ENCODE measurements at regions not wholly inside any gene's neighbourhood (a gene's known extent, or its start where the extent isn't known, plus 50 kb on each side); places are given as distances from the start of the nearest gene placed in this dataset.

DNA sequence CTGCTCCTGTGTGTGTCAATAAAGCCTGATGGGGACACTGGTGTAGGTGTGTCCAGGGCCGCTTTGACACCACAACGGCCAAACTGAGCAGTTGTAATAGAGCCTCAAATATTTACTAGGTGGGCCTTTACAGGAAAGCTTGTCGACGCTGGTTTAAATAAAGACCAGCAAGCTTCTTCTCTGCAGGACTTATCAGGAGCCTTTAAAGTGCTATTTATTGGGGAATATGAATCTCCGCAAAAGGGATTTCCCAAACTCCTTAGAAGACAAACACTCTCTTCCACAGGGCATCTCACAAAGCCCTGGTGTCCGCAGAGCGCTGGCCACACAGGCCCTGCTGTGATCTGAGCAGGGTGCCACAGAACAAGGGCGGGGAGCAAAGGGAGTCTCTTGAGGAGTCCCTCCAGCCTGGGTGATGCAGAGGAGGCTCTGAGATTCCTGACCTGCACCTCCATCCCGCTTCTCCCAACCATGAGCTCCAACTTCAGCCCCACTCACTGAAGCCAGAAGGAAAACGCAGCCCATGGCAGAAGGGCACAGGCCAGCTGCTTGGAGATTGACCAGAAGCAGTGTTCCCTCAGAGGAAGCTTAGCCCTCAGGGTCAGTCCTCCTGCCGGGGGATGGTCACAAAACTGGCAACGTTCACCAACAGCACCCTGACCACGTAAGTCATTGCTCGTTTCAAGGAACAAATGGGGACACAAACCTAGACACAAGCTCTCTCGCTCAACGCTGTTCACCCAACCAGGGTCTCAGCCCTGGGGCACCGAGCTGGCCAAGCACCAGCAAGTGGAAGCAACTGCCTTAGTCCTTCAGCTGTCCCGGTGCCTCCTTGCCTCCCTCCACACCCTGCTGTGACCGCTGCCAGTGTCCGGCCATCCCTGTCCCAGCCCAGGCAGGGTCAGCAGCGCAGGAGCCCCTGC, 129.5 kb downstream of the OAT start:
- no peaks in the 10 kb centered on the region for H3K9me3 ChIP-seq (ENCODE audit: control insufficient read depth in 1 of 2, insufficient read depth in 1 of 2, low read depth in 1 of 2, low read length in 2 of 2)
- ChIA-PET RAD21 (ENCODE audit: low non-redundant PET in 1 of 2, low total read pairs in 2 of 2, uncharacterized antibody in 2 of 2, unreplicated experiment in 2 of 2) (no interaction called here), CTCF (interaction anchor here (2.7 kb wide), 1 partner anchor 100 kb away, joined by 8 read pairs; no protein-coding TSS in a partner anchor), POLR2A (interaction anchor here (1.1 kb wide), 1 partner anchor 130 kb away, joined by 3 read pairs; the partner anchor contains the start of gene OAT)
- intact Hi-C loops (cut with micrococcal nuclease), result no loop called here
- ATAC-seq (no peak), DNase-seq (ENCODE audit: low read depth, low spot score) (no peak)
- no peaks in the 10 kb centered on the region for H3K9me2 ChIP-seq (ENCODE audit: insufficient read depth)
- no TSS peak for BruUV-seq (replicated peaks)
- no peaks in the 10 kb centered on the region for H3K27me3 ChIP-seq (ENCODE audit: insufficient read depth, low read length)
- H3K36me3 ChIP-seq (ENCODE audit: control insufficient read depth in 1 of 2, insufficient read depth in 2 of 2, low read length in 2 of 2), result no peaks in the 10 kb centered on the region
- H3K9ac ChIP-seq (ENCODE audit: low read length), result no peak overlapping the region
- H3K27ac ChIP-seq (ENCODE audit: low read depth, low read length), result no peak overlapping the region
- no peak overlapping the region for H2AFZ ChIP-seq (ENCODE audit: low read depth, low read length, poor library complexity, severe bottlenecking)
- H3K4me1 ChIP-seq (ENCODE audit: control insufficient read depth in 1 of 2, insufficient read depth in 2 of 2, low read length in 2 of 2), result no peaks in the 10 kb centered on the region
- TF ChIP-seq, protein P1, sequence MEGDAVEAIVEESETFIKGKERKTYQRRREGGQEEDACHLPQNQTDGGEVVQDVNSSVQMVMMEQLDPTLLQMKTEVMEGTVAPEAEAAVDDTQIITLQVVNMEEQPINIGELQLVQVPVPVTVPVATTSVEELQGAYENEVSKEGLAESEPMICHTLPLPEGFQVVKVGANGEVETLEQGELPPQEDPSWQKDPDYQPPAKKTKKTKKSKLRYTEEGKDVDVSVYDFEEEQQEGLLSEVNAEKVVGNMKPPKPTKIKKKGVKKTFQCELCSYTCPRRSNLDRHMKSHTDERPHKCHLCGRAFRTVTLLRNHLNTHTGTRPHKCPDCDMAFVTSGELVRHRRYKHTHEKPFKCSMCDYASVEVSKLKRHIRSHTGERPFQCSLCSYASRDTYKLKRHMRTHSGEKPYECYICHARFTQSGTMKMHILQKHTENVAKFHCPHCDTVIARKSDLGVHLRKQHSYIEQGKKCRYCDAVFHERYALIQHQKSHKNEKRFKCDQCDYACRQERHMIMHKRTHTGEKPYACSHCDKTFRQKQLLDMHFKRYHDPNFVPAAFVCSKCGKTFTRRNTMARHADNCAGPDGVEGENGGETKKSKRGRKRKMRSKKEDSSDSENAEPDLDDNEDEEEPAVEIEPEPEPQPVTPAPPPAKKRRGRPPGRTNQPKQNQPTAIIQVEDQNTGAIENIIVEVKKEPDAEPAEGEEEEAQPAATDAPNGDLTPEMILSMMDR (IDR thresholded peaks at IDR 0.05 in 2 of 3, conservative IDR thresholded peaks at IDR 0.05 in 1 of 3; ENCODE audit: borderline replicate concordance in 1 of 3, insufficient read depth in 1 of 3, low read depth in 2 of 3, low read length in 2 of 3), result no peak
- TF ChIP-seq EZH2phosphoT487 (IDR thresholded peaks at IDR 0.05; ENCODE audit: borderline replicate concordance) (no peak), TCF7L2 (IDR thresholded peaks at IDR 0.05; ENCODE audit: borderline replicate concordance, extremely low read depth, insufficient read depth, insufficient read length) (no peak), POLR2AphosphoS5 (IDR thresholded peaks at IDR 0.05; ENCODE audit: low read depth, low read length) (no peak), SP1 (IDR thresholded peaks at IDR 0.05; ENCODE audit: low read depth) (no peak), ELF1 (IDR thresholded peaks at IDR 0.05; ENCODE audit: borderline replicate concordance, low read depth) (no peak), SRF (IDR thresholded peaks at IDR 0.05; ENCODE audit: low read depth) (no peak), JUND (IDR thresholded peaks at IDR 0.05) (no peak), RAD21 (IDR thresholded peaks at IDR 0.05; ENCODE audit: low read depth) (no peak), EGR1 (IDR thresholded peaks at IDR 0.05; ENCODE audit: low read depth) (no peak), ZFX (IDR thresholded peaks at IDR 0.05) (no peak), POLR2A (IDR thresholded peaks at IDR 0.05; ENCODE audit: borderline replicate concordance, extremely low read depth, insufficient read depth, insufficient read length) (no peak), FOSL1 (IDR thresholded peaks at IDR 0.05; ENCODE audit: low read depth) (no peak), SIN3A (IDR thresholded peaks at IDR 0.05; ENCODE audit: low read depth) (no peak), CEBPB (IDR thresholded peaks at IDR 0.05; ENCODE audit: low read depth) (no peak)
- TF ChIP-seq, protein P2, sequence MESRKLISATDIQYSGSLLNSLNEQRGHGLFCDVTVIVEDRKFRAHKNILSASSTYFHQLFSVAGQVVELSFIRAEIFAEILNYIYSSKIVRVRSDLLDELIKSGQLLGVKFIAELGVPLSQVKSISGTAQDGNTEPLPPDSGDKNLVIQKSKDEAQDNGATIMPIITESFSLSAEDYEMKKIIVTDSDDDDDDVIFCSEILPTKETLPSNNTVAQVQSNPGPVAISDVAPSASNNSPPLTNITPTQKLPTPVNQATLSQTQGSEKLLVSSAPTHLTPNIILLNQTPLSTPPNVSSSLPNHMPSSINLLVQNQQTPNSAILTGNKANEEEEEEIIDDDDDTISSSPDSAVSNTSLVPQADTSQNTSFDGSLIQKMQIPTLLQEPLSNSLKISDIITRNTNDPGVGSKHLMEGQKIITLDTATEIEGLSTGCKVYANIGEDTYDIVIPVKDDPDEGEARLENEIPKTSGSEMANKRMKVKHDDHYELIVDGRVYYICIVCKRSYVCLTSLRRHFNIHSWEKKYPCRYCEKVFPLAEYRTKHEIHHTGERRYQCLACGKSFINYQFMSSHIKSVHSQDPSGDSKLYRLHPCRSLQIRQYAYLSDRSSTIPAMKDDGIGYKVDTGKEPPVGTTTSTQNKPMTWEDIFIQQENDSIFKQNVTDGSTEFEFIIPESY (IDR thresholded peaks at IDR 0.05; ENCODE audit: extremely low read depth, insufficient replicate concordance, low read length), result no peak
- TF ChIP-seq, protein P3, sequence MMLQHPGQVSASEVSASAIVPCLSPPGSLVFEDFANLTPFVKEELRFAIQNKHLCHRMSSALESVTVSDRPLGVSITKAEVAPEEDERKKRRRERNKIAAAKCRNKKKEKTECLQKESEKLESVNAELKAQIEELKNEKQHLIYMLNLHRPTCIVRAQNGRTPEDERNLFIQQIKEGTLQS (IDR thresholded peaks at IDR 0.05), result no peak
- TF ChIP-seq, protein P4, sequence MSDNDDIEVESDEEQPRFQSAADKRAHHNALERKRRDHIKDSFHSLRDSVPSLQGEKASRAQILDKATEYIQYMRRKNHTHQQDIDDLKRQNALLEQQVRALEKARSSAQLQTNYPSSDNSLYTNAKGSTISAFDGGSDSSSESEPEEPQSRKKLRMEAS (IDR thresholded peaks at IDR 0.05), result no peak
- no peak overlapping the region for H3K4me2 ChIP-seq (ENCODE audit: low read length)
- H4K20me1 ChIP-seq (ENCODE audit: insufficient read depth), result no peaks in the 10 kb centered on the region
- no peaks in the 10 kb centered on the region for H3K79me2 ChIP-seq (ENCODE audit: insufficient read depth, low read length)
- H3K4me3 ChIP-seq (replicated peaks in 1 of 2; ENCODE audit: low read depth in 1 of 2, low read length in 2 of 2), result no peak overlapping the region
